Activated CD4-positive, CD25-positive, alpha-beta regulatory T cell treated with anti-CD3 and anti-CD28 coated beads, Interleukin-2, amount 50 U/mL, for 16 hours (primary cell): ENCODE measurements at regions not wholly inside any gene's neighbourhood (a gene's known extent, or its start where the extent isn't known, plus 50 kb on each side); places are given as distances from the start of the nearest gene placed in this dataset.
"Not testable (repeated sequence)": the region's sequence is repeated elsewhere in the genome, so short reads cannot be mapped to it uniquely, and the experiment has no call there.

Experiments
- DNase-seq: peaks from one replicate; pipeline ENCODE4 v3.0.0-alpha.2; 2020; ENCODE audit warnings: low read depth, low spot score

GRCh38 chr9:41839786-41840185, 289.4 kb downstream of the CNTNAP3B start:
- DNase-seq: not testable (repeated sequence)

GRCh38 chr9:41838953-41839352, 290.3 kb downstream of the CNTNAP3B start:
- DNase-seq: not testable (repeated sequence)

GRCh38 chr9:41838562-41838851, 290.7 kb downstream of the CNTNAP3B start:
- DNase-seq: not testable (repeated sequence)

- DNase-seq: not testable (repeated sequence)
Observed at GRCh38 chr9:41837684-41838561, 291.3 kb downstream of the CNTNAP3B start.

GRCh38 chr9:41833108-41833507, 296.1 kb downstream of the CNTNAP3B start:
- not testable (repeated sequence) for DNase-seq

GRCh38 chr9:41824723-41825122, 304.5 kb downstream of the CNTNAP3B start:
- DNase-seq: not testable (repeated sequence)

- not testable (repeated sequence) for DNase-seq
Observed at GRCh38 chr9:41802706-41803105, 326.5 kb downstream of the CNTNAP3B start.

GRCh38 chr9:41798684-41799083, 330.5 kb downstream of the CNTNAP3B start:
- not testable (repeated sequence) for DNase-seq

- DNase-seq: not testable (repeated sequence)
Observed at GRCh38 chr9:41790719-41791363, 338.4 kb downstream of the CNTNAP3B start.

- DNase-seq: not testable (repeated sequence)
Observed at GRCh38 chr9:41790007-41790406, 339.2 kb downstream of the CNTNAP3B start.

GRCh38 chr9:41789387-41789786, 339.8 kb downstream of the CNTNAP3B start:
- not testable (repeated sequence) for DNase-seq

GRCh38 chr9:41787951-41788350, 341.3 kb downstream of the CNTNAP3B start:
- DNase-seq: not testable (repeated sequence)

- DNase-seq: not testable (repeated sequence)
Observed at GRCh38 chr9:41787270-41787669, 342.0 kb downstream of the CNTNAP3B start.

GRCh38 chr9:41784006-41784405, 345.2 kb downstream of the CNTNAP3B start:
- DNase-seq: not testable (repeated sequence)

- not testable (repeated sequence) for DNase-seq
Observed at GRCh38 chr9:41783070-41783810, 346.0 kb downstream of the CNTNAP3B start.

- DNase-seq: not testable (repeated sequence)
Observed at GRCh38 chr9:41781899-41782298, 347.3 kb downstream of the CNTNAP3B start.

GRCh38 chr9:41779897-41780406, 349.3 kb downstream of the CNTNAP3B start:
- not testable (repeated sequence) for DNase-seq

- not testable (repeated sequence) for DNase-seq
Observed at GRCh38 chr9:41779192-41779591, 350.0 kb downstream of the CNTNAP3B start.

- DNase-seq: not testable (repeated sequence)
Observed at GRCh38 chr9:41778535-41779071, 350.6 kb downstream of the CNTNAP3B start.

- not testable (repeated sequence) for DNase-seq
Observed at GRCh38 chr9:41777536-41777935, 351.7 kb downstream of the CNTNAP3B start.

- DNase-seq: not testable (repeated sequence)
Observed at GRCh38 chr9:41772541-41772940, 356.7 kb downstream of the CNTNAP3B start.
